Superior temporal gyrus (tissue), 1 donor: ENCODE measurements at regions not wholly inside any gene's neighbourhood (a gene's known extent, or its start where the extent isn't known, plus 50 kb on each side); places are given as distances from the start of the nearest gene placed in this dataset.
"Not testable (repeated sequence)": the region's sequence is repeated elsewhere in the genome, so short reads cannot be mapped to it uniquely, and the experiment has no call there.

Experiments
- DNase-seq: peaks from one replicate; pipeline ENCODE4 v3.0.0-alpha.2; 2016; ENCODE audit errors: extremely low spot score

- not testable (repeated sequence) for DNase-seq
Observed at GRCh38 chr12:9543341-9543740, 64.4 kb downstream of the KLRB1 start.

- DNase-seq: not testable (repeated sequence)
Observed at GRCh38 chr12:9542827-9543226, 64.9 kb downstream of the KLRB1 start.

- DNase-seq: not testable (repeated sequence)
Observed at GRCh38 chr12:9515925-9516324, 91.8 kb downstream of the KLRB1 start.

- DNase-seq: not testable (repeated sequence)
Observed at GRCh38 chr12:9512695-9513094, 95.0 kb downstream of the KLRB1 start.

GRCh38 chr12:9510392-9511011 is 97.2 kb downstream of the KLRB1 start:
- DNase-seq: not testable (repeated sequence)

- no peak for DNase-seq
Observed at GRCh38 chr12:9509464-9510161, 98.1 kb downstream of the KLRB1 start.

- no peak for DNase-seq
Observed at GRCh38 chr12:9506746-9507145, 101.0 kb downstream of the KLRB1 start.

- DNase-seq: not testable (repeated sequence)
Observed at GRCh38 chr12:9503384-9503783, 104.3 kb downstream of the KLRB1 start.

GRCh38 chr12:9502845-9503244 is 104.9 kb downstream of the KLRB1 start:
- DNase-seq: not testable (repeated sequence)

GRCh38 chr12:9493325-9493724 is 114.4 kb downstream of the KLRB1 start:
- DNase-seq: not testable (repeated sequence)

- DNase-seq: not testable (repeated sequence)
Observed at GRCh38 chr12:9481289-9481688, 126.4 kb downstream of the KLRB1 start.

- not testable (repeated sequence) for DNase-seq
Observed at GRCh38 chr12:9474197-9474596, 133.5 kb downstream of the KLRB1 start.

- DNase-seq: peak; percentile 0
Observed at GRCh38 chr12:9473638-9474037, 134.1 kb downstream of the KLRB1 start.

GRCh38 chr12:9471501-9471900 is 136.2 kb downstream of the KLRB1 start:
- DNase-seq: peak; percentile 0

- DNase-seq: not testable (repeated sequence)
Observed at GRCh38 chr12:9470367-9470766, 137.3 kb downstream of the KLRB1 start.

GRCh38 chr12:9469956-9470355 is 137.8 kb downstream of the KLRB1 start:
- DNase-seq: peak; percentile 1

- DNase-seq: peak; percentile 0
Observed at GRCh38 chr12:9469463-9469862, 138.3 kb downstream of the KLRB1 start.

GRCh38 chr12:9468998-9469397 is 138.7 kb downstream of the KLRB1 start:
- peak; percentile 67 for DNase-seq

GRCh38 chr12:9468144-9468543 is 139.6 kb downstream of the KLRB1 start:
- peak; percentile 2 for DNase-seq

GRCh38 chr12:9464408-9464807 is 143.3 kb downstream of the KLRB1 start:
- DNase-seq: peak; percentile 1

GRCh38 chr12:9455516-9455915 is 152.2 kb downstream of the KLRB1 start:
- not testable (repeated sequence) for DNase-seq

- DNase-seq: not testable (repeated sequence)
Observed at GRCh38 chr12:9454021-9454420, 153.7 kb downstream of the KLRB1 start.

- DNase-seq: not testable (repeated sequence)
Observed at GRCh38 chr12:9450127-9450567, 157.6 kb downstream of the KLRB1 start.
